H1 (cell line): ENCODE measurements at regions not wholly inside any gene's neighbourhood (a gene's known extent, or its start where the extent isn't known, plus 50 kb on each side); places are given as distances from the start of the nearest gene placed in this dataset.

ENCODE experiments used
- CTCF ChIA-PET: fragments of 300-600 bp; sonication (Branson Sonifier 250); formaldehyde crosslinking; loops from one replicate; lab custom pipeline; 2021; ENCODE audit not compliant: partially characterized antibody; lab: Charles Lee
- POLR2A ChIA-PET: fragments of 300-600 bp; sonication (Branson Sonifier 250); formaldehyde crosslinking; loops from one replicate; lab custom pipeline; 2021; ENCODE audit warnings: inconsistent platforms; ENCODE audit not compliant: partially characterized antibody; lab: Charles Lee
- DNase-seq, 2 experiments: peaks; one replicate each; pipeline versions ENCODE4 v3.0.0 to v3.0.0-alpha.2; 2010 to 2022; ENCODE audit warnings: low spot score in 2 of 2, low read depth in 1 of 2, mixed read lengths in 1 of 2
- FAIRE-seq: peaks from 2 replicates; lab custom pipeline; 2011; peaks lifted over from hg19 to GRCh38; lab: Jason Lieb, UNC
- H2AFZ ChIP-seq: 2 replicates; pipeline ENCODE4 v1.8.1; 2012; ENCODE audit warnings: low read length, inconsistent platforms
- H2AK5ac ChIP-seq: 2 replicates; pipeline ENCODE4 v1.6.1; 2013; ENCODE audit warnings: low read depth, low read length
- H2BK120ac ChIP-seq: replicated peaks from 2 replicates; pipeline ENCODE3; 2013; ENCODE audit warnings: low read depth, low read length, inconsistent platforms
- H2BK12ac ChIP-seq: 2 replicates; pipeline ENCODE4 v1.6.1; 2013; ENCODE audit warnings: low read depth, low read length
- H2BK15ac ChIP-seq: 2 replicates; pipeline ENCODE4 v1.6.1; 2013; ENCODE audit warnings: low read length
- H2BK20ac ChIP-seq: 2 replicates; pipeline ENCODE4 v1.6.1; 2013; ENCODE audit warnings: low read length
- H2BK5ac ChIP-seq: 2 replicates; pipeline ENCODE4 v1.6.1; 2013; ENCODE audit warnings: low read depth, low read length
- H3K14ac ChIP-seq: 2 replicates; pipeline ENCODE4 v1.6.1; 2013; ENCODE audit warnings: inconsistent platforms; ENCODE audit not compliant: insufficient read length
- H3K18ac ChIP-seq: 2 replicates; pipeline ENCODE4 v1.6.1; 2013; ENCODE audit warnings: low read length; ENCODE audit errors: extremely low read depth
- H3K23ac ChIP-seq: 2 replicates; pipeline ENCODE4 v1.6.1; 2013; ENCODE audit warnings: inconsistent platforms; ENCODE audit not compliant: insufficient read length
- H3K23me2 ChIP-seq: 2 replicates; pipeline ENCODE4 v1.6.1; 2013; ENCODE audit warnings: low read depth, low read length
- H3K27ac ChIP-seq: 2 replicates; pipeline ENCODE4 v1.6.1; 2011; ENCODE audit warnings: low read depth, low read length, inconsistent platforms
- H3K27me3 ChIP-seq, 4 experiments: replicated peaks in 1 of 4; 1 replicate in 1 of 4; 2 replicates in 3 of 4; pipeline versions ENCODE4 v1.6.1 to v1.8.1; 2011 to 2013; ENCODE audit warnings: low read length in 3 of 4, mild to moderate bottlenecking in 3 of 4, inconsistent platforms in 2 of 4, mixed read lengths in 2 of 4, moderate library complexity in 1 of 4; ENCODE audit not compliant: control insufficient read depth in 3 of 4, insufficient read depth in 3 of 4; ENCODE audit errors: extremely low read depth in 1 of 4
- H3K36me3 ChIP-seq, 4 experiments: 2 replicates each; pipeline versions ENCODE4 v1.6.1 to v1.8.1; 2011 to 2013; ENCODE audit warnings: mild to moderate bottlenecking in 4 of 4, low read length in 3 of 4, moderate library complexity in 2 of 4, control low read depth in 1 of 4, inconsistent platforms in 1 of 4; ENCODE audit not compliant: insufficient read depth in 4 of 4, control insufficient read depth in 2 of 4
- H3K4ac ChIP-seq: replicated peaks from 2 replicates; pipeline ENCODE3; 2013; ENCODE audit warnings: low read length, low read depth, mixed read lengths, inconsistent platforms; ENCODE audit not compliant: insufficient read length
- H3K4me1 ChIP-seq, 4 experiments: replicated peaks in 1 of 4; 1 replicate in 1 of 4; 2 replicates in 3 of 4; pipeline versions ENCODE4 v1.6.1 to v1.8.1; 2011 to 2013; ENCODE audit warnings: low read length in 3 of 4, inconsistent platforms in 2 of 4, mixed read lengths in 1 of 4; ENCODE audit not compliant: insufficient read depth in 4 of 4, control insufficient read depth in 3 of 4
- H3K4me2 ChIP-seq, 2 experiments: 2 replicates each; pipeline versions ENCODE4 v1.6.1 to v1.8.1; 2011 to 2013; ENCODE audit warnings: low read depth in 2 of 2, low read length in 2 of 2, control low read depth in 1 of 2, inconsistent platforms in 1 of 2, mild to moderate bottlenecking in 1 of 2; ENCODE audit not compliant: insufficient read depth in 1 of 2
- H3K4me3 ChIP-seq, 4 experiments: fragments of 200-600, 300-600 bp in 1 of 4; sonication (generic), shearing (Covaris generic), sonication (Bioruptor Twin) in 1 of 4; 2 replicates each; pipeline versions ENCODE4 v1.5.1 to v1.8.1; 2011 to 2016; ENCODE audit warnings: low read length in 4 of 4, low read depth in 3 of 4, control low read depth in 2 of 4, inconsistent platforms in 2 of 4, mild to moderate bottlenecking in 2 of 4, mixed read lengths in 1 of 4, moderate library complexity in 1 of 4; ENCODE audit not compliant: insufficient read depth in 2 of 4; ENCODE audit errors: extremely low read depth in 1 of 4
- H3K56ac ChIP-seq: replicated peaks from 2 replicates; pipeline ENCODE3; 2013; ENCODE audit warnings: low read depth, mild to moderate bottlenecking, mixed read lengths, low read length, inconsistent platforms; ENCODE audit not compliant: insufficient read length
- H3K79me1 ChIP-seq: 2 replicates; pipeline ENCODE4 v1.6.1; 2013; ENCODE audit warnings: low read depth, low read length, control low read depth
- H3K79me2 ChIP-seq, 2 experiments: 2 replicates each; pipeline versions ENCODE4 v1.6.1 to v1.8.1; 2012 to 2013; ENCODE audit warnings: low read length in 2 of 2, mild to moderate bottlenecking in 2 of 2, inconsistent platforms in 1 of 2; ENCODE audit not compliant: insufficient read depth in 2 of 2, control insufficient read depth in 1 of 2
- H3K9ac ChIP-seq, 4 experiments: replicated peaks in 1 of 4; 1 replicate in 1 of 4; 2 replicates in 3 of 4; pipeline versions ENCODE4 v1.6.1 to v1.8.1; 2011 to 2013; ENCODE audit warnings: low read depth in 3 of 4, low read length in 3 of 4, control low read depth in 2 of 4, mild to moderate bottlenecking in 2 of 4, moderate library complexity in 2 of 4, inconsistent platforms in 1 of 4; ENCODE audit errors: extremely low read depth in 1 of 4
- H3K9me3 ChIP-seq, 2 experiments: 2 replicates each; pipeline versions ENCODE4 v1.6.1 to v1.8.1; 2012 to 2013; ENCODE audit warnings: mild to moderate bottlenecking in 2 of 2, moderate library complexity in 2 of 2, control low read depth in 1 of 2, inconsistent platforms in 1 of 2, low read depth in 1 of 2, low read length in 1 of 2, mixed read lengths in 1 of 2; ENCODE audit not compliant: insufficient read depth in 2 of 2
- H4K20me1 ChIP-seq, 2 experiments: replicated peaks in 1 of 2; 2 replicates each; pipeline versions ENCODE3 to v1.8.1; 2011 to 2013; ENCODE audit warnings: inconsistent platforms in 2 of 2, low read length in 2 of 2, mild to moderate bottlenecking in 1 of 2; ENCODE audit not compliant: insufficient read depth in 2 of 2, control insufficient read depth in 1 of 2
- H4K5ac ChIP-seq: 2 replicates; pipeline ENCODE4 v1.6.1; 2013; ENCODE audit warnings: low read length, low read depth, mixed read lengths, inconsistent platforms; ENCODE audit not compliant: insufficient read length
- H4K8ac ChIP-seq: 2 replicates; pipeline ENCODE4 v1.8.0; 2013; ENCODE audit warnings: mild to moderate bottlenecking, moderate library complexity, low read length, inconsistent platforms; ENCODE audit not compliant: insufficient read depth; ENCODE audit errors: extremely low read depth
- H4K91ac ChIP-seq: replicated peaks from 2 replicates; pipeline ENCODE3; 2013; ENCODE audit warnings: low read length, mixed read lengths, inconsistent platforms; ENCODE audit not compliant: insufficient read length
- CBX5 ChIP-seq: fragments of 300-800, 300-1000 bp; sonication (generic); IDR thresholded peaks from 2 replicates; pipeline ENCODE4 v1.7.1; 2016; ENCODE audit warnings: antibody characterized with exemption, low read length, low read depth
- CTBP2 ChIP-seq: IDR thresholded peaks from 2 replicates; pipeline ENCODE4 v1.7.0; 2011; ENCODE audit warnings: borderline replicate concordance, mild to moderate bottlenecking, moderate library complexity, mixed read lengths, low read length; ENCODE audit not compliant: insufficient read depth, insufficient read length
- CTCF ChIP-seq, 3 experiments: IDR thresholded peaks; 1 replicate in 2 of 3; 2 replicates in 1 of 3; pipeline versions ENCODE4 v1.5.1 to v1.6.1; 2011; ENCODE audit warnings: low read length in 3 of 3, mild to moderate bottlenecking in 3 of 3, inconsistent platforms in 2 of 3, low read depth in 1 of 3, moderate library complexity in 1 of 3; ENCODE audit not compliant: insufficient read depth in 1 of 3; ENCODE audit errors: control extremely low read depth in 1 of 3
- EZH2 ChIP-seq: fragments of 200-600 bp; sonication (generic); IDR thresholded peaks from 2 replicates; pipeline ENCODE4 v1.7.1; 2012; ENCODE audit warnings: low read depth, mild to moderate bottlenecking, moderate library complexity, low read length, inconsistent platforms; ENCODE audit not compliant: severe bottlenecking
- KDM1A ChIP-seq: fragments of 200-600, 300-600 bp; sonication (generic); IDR thresholded peaks from 2 replicates; pipeline ENCODE4 v1.7.1; 2016; ENCODE audit warnings: mild to moderate bottlenecking, low read length, borderline replicate concordance
- MAX ChIP-seq: IDR thresholded peaks from 2 replicates; pipeline ENCODE4 v1.6.1; 2012; ENCODE audit warnings: inconsistent platforms
- NRF1 ChIP-seq: IDR thresholded peaks from 2 replicates; pipeline ENCODE4 v1.6.1; 2011; ENCODE audit warnings: mild to moderate bottlenecking, low read depth, low read length, improper control_type of control experiment
- PHF8 ChIP-seq: fragments of 200-600 bp; sonication (generic); conservative IDR thresholded peaks from 2 replicates; pipeline ENCODE4 v1.7.1; 2012; ENCODE audit warnings: low read depth, mild to moderate bottlenecking, inconsistent platforms, low read length, moderate library complexity
- RXRA ChIP-seq: IDR thresholded peaks from 2 replicates; pipeline ENCODE4 v1.6.1; 2011; ENCODE audit warnings: low read depth, mild to moderate bottlenecking, low read length, moderate library complexity; ENCODE audit not compliant: insufficient read depth
- TAF7 ChIP-seq: optimal IDR thresholded peaks from 2 replicates; pipeline ENCODE3; 2011; ENCODE audit warnings: low read depth, mild to moderate bottlenecking, inconsistent platforms, low read length, moderate library complexity, borderline replicate concordance
- YY1 ChIP-seq: IDR thresholded peaks from 2 replicates; pipeline ENCODE4 v1.6.1; 2011; ENCODE audit warnings: low read depth, mild to moderate bottlenecking, low read length
- ZNF274 ChIP-seq: IDR thresholded peaks from 2 replicates; pipeline ENCODE4 v1.7.0; 2012; ENCODE audit warnings: low read length, borderline replicate concordance; ENCODE audit errors: extremely low read depth
- WGBS, 2 experiments: shearing (Covaris generic) in 1 of 2; methylation state at CpG; one replicate each; pipeline versions ENCODE4 v1.1.6 to v1.1.7; 2013 to 2015; ENCODE audit warnings: low lambda C conversion rate in 2 of 2, mixed read lengths in 2 of 2, inconsistent platforms in 1 of 2, low coverage in 1 of 2, missing lambda C conversion rate in 1 of 2; ENCODE audit not compliant: insufficient replicate concordance in 2 of 2, insufficient coverage in 1 of 2, insufficient read length in 1 of 2; ENCODE audit errors: extremely low coverage in 1 of 2, missing lambda C conversion rate in 1 of 2; 5-methylcytosine and 5-hydroxymethylcytosine counted together

GRCh38 chr18:73316513-73316912 is 448.7 kb upstream of the NETO1 start:
- H3K4me2 ChIP-seq: no peak overlapping the region
- no peaks in the 10 kb centered on the region for H3K79me1 ChIP-seq
- no peaks in the 10 kb centered on the region for H3K9me3 ChIP-seq
- no peak overlapping the region for H3K27ac ChIP-seq
- H3K56ac ChIP-seq: no peak overlapping the region
- no peaks in the 10 kb centered on the region for H3K23me2 ChIP-seq
- no peak overlapping the region for H3K4ac ChIP-seq
- no peaks in the 10 kb centered on the region for H4K20me1 ChIP-seq
- no peak overlapping the region for H3K23ac ChIP-seq
- H3K9ac ChIP-seq: no peak overlapping the region
- 93% methylated on average over 1 of the region's 1 CpG; no CpG with 5 or more reads in 1 of the 2 experiments for whole genome bisulfite sequencing, 2 experiments
- no peaks in the 10 kb centered on the region for H3K4me1 ChIP-seq
- H2BK20ac ChIP-seq: no peak overlapping the region
- no peak overlapping the region for H2BK120ac ChIP-seq
- H2BK12ac ChIP-seq: no peak overlapping the region
- H2BK5ac ChIP-seq: no peak overlapping the region
- FAIRE-seq (no peak), DNase-seq (no peak)
- H2AK5ac ChIP-seq: no peak overlapping the region
- no peak overlapping the region for H2AFZ ChIP-seq
- H4K5ac ChIP-seq: no peak overlapping the region
- H3K79me2 ChIP-seq: no peaks in the 10 kb centered on the region
- no peak overlapping the region for H4K91ac ChIP-seq
- H3K14ac ChIP-seq: no peak overlapping the region
- POLR2A ChIA-PET: no interaction called here
- no peak overlapping the region for H4K8ac ChIP-seq
- no peak overlapping the region for H3K4me3 ChIP-seq
- H3K27me3 ChIP-seq: no peaks in the 10 kb centered on the region
- CTCF ChIA-PET: no interaction called here
- H3K18ac ChIP-seq: no peak overlapping the region
- H3K36me3 ChIP-seq: no peaks in the 10 kb centered on the region
- H2BK15ac ChIP-seq: no peak overlapping the region
- no peak for TF ChIP-seq EZH2
- TF ChIP-seq KDM1A: no peak
- TF ChIP-seq RXRA: no peak
- no peak for TF ChIP-seq MAX
- no peak for TF ChIP-seq PHF8
- no peak for TF ChIP-seq CTCF (IDR thresholded peaks at IDR 0.05; ENCODE audit: control extremely low read depth in 1 of 3, insufficient read depth in 1 of 3, low read depth in 1 of 3, low read length in 3 of 3)
- no peak for TF ChIP-seq CTBP2
- TF ChIP-seq NRF1: no peak
- no peak for TF ChIP-seq YY1
- no peak for TF ChIP-seq CBX5
- TF ChIP-seq ZNF274: no peak
- TF ChIP-seq TAF7: no peak
